GM19372 (cell line): ENCODE measurements at regions not wholly inside any gene's neighbourhood (a gene's known extent, or its start where the extent isn't known, plus 50 kb on each side); places are given as distances from the start of the nearest gene placed in this dataset.
"Not testable (repeated sequence)": the region's sequence is repeated elsewhere in the genome, so short reads cannot be mapped to it uniquely, and the experiment has no call there.

Source experiments
- ATAC-seq: cut with Tn5 transposase; IDR thresholded peaks from one replicate; pipeline ENCODE4 v1.9.1; 2021; ENCODE audit warnings: mild to moderate bottlenecking, low read depth, moderate library complexity; ENCODE audit not compliant: unreplicated experiment

DNA sequence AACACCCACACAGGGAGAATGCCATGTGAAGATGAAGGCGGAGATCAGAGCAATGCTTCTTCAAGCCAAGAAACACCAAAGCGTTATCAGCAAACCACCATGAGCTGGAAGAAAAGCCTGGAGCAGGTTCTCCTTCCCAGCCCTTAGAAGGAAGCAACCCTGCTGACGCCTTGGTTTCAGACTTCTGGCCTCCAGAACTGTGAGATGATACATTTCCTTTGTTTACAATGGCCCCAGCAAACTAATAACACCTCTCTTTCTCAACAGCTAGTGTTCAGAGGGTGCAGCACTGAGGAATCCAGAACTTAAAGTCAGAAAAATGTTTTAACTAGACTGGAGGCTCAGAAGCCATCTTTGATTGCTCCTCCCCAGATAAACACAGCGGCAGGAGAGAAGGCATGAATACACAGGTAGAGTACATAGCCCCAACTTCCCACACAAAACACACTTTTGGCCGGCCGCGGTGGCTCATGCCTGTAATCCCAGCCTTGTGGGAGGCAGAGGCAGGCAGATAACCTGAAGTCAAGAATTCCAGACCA lies 132.4 kb upstream of the LPP start:
- no peak for ATAC-seq

- not testable (repeated sequence) for ATAC-seq
Measured at GRCh38 chr3:188022902-188023301, 131.1 kb upstream of the LPP start.

- no peak for ATAC-seq
Measured at GRCh38 chr3:188025555-188025954, 128.4 kb upstream of the LPP start.

- no peak for ATAC-seq
Measured at GRCh38 chr3:188026191-188026968, 127.6 kb upstream of the LPP start.

- ATAC-seq = no peak
Measured at GRCh38 chr3:188031121-188031520, 122.8 kb upstream of the LPP start.

GRCh38 chr3:188034989-188035388 lies 119.0 kb upstream of the LPP start:
- ATAC-seq = no peak

DNA sequence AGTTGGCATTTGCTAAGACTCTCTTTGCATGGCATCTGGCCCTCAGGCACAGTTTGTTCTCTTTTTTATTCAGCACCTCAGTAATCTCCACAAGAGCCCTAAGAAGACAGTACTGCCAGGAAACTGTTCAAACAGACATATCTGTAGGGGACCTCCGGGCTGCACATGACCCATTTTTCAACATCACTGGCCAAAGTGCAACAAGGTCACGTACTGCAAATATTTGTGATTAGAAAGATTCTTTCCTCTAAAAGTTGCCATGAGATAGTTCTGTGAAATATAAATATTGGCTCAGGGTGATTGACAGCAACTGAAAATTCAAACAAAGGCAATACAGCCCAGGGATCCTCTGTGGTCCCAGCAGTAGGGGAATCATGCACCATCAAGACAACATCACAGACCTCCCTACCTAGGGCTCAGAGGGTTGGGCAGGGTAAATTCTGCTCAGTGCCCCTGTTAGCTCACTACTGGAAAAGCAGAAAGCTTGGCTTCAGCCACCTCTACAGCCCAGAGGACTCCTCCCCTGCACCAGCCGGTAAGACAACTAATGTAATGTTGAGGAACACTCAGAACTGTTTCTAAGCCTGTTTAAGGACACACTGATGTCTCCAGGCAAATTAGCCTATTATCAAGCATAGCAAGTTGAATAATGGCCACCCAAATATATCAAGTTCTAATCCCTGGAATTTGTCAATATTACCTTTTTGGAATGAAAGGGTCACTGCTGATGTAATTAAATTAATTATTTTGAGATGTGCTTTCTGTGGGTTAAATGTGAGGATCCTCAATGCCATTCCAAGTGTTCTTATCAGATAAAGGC lies 117.4 kb upstream of the LPP start:
- no peak for ATAC-seq

DNA sequence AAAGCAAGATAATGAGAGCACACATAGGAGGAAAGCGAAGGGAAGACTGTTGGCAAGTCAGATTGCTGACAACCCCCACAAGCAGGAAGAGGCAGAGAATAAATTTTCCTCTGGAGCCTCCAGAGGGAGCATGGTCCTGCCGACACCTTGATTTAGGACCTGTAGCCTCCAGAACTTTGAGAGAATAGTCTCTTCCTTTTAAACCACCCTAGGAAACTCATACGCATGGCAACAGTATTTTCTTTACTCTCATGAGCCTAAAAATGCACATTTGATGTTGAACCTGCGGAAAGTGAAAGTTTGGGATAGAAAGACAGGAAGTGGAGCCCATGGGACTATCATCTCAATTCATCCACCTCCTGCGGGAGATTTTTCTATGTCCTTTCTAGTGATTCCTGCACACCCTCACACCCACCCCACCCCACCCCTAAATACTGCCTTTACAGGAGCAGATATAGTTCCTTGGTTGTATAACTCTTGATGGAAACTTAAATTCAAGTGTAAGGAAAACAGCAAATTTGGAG lies 116.7 kb upstream of the LPP start:
- no peak for ATAC-seq

GRCh38 chr3:188037965-188038581 lies 115.9 kb upstream of the LPP start:
- no peak for ATAC-seq

DNA sequence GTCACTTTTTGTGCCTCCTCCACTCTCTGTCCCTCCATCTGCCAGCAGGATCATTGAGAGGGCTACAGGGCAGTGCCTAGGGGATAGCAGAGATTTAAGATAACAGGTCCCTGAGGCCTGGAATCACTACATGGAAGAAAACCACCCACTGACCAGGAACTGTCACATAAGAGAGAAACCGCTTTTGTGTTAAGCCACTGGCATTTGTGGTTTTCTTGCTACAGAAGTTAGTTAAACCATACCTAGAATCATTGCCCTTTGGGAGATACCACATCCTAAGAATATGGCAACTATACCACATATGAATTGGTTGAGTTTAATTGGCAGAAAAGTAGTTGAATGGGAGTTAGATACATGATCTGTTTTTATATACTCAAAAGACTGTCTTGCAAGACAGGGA lies 112.8 kb upstream of the LPP start:
- ATAC-seq = no peak

DNA sequence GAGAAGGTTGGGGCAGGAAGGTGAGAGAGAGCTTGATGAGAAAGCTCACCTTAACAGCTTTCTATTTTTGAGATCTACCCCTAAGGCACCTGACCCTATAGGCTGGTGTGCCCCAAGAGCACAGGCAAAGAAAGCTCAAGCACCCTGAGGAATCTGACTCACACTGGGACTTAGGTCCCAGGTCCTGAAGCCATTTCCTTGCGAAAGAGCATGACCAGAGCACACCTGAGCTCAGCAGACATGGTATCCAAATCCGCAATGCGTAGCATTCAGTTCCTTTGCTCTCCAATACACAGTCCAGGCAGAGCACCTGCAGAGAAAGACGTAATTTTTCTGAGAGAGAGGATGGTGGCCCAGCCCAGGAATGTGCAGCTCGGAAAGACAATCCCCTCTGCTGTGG lies 112.1 kb upstream of the LPP start:
- no peak for ATAC-seq

DNA sequence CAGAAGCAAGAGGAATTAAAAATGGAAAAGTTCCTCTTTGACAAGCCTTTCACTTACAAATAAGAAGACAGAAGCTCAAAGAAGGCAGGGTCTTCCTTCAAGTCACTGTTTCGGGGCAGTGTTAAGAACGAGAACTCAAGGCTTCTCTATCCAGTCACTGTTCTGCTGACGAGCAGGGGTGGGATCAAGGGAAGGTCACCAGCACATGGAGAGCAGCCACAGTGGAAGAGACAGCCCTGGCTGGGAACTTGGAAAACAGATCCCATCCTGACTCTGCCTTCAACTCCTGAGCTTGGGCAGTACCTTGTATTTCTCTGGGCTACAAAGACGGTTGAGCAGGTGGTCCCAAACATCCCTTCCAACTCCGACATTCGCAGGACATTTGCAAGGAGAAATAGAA lies 111.5 kb upstream of the LPP start:
- no peak for ATAC-seq

- ATAC-seq = no peak
Measured at GRCh38 chr3:188043891-188044290, 110.1 kb upstream of the LPP start.

DNA sequence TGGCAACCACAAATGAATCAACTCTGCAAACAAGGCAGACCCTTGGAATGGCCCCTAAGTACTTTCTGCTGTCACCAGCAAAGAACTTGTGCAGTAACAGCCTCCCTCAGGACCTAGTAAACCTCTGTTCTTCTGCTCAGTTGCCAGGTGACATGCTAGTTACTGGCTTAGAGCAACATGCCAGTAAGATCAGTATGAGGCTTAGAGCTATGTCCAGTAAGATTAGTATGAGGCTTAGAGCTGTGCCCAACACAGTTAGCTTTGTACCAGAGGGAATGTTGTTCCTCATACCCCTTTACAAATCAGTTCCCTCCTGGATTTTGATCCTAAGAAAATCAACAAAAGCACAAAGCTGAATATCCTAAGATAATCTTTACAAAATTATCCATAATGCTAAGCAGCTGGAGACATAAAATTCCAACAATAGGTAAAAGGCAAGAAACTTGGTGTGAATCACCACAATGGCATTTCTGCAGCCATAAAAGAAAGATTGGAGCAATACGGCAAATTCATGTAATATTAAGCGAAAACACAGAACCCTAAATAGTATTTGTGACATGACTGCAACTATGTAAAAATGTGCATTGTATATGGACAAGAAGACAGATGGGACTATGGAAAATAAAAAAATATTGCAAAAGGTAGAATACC lies 107.3 kb upstream of the LPP start:
- ATAC-seq = no peak

DNA sequence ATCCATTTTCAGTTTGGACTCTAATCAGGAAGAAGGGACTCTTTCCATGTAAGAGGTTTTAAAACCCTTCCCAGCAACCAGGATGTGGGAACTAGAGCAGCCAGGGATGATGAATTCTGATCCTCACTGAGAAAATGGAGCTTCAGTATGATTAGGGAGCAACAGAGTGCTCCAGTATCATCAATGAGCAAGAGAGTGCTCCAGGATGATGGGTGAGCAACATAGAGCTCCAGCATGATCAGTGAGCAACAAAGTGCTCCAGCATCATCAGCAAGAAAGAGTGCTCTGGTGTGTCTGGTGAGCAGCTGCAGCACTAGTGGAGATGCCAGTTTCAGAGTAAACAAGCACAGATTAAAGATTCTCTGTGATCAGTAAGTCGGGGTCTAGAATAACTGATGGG lies 106.4 kb upstream of the LPP start:
- no peak for ATAC-seq

DNA sequence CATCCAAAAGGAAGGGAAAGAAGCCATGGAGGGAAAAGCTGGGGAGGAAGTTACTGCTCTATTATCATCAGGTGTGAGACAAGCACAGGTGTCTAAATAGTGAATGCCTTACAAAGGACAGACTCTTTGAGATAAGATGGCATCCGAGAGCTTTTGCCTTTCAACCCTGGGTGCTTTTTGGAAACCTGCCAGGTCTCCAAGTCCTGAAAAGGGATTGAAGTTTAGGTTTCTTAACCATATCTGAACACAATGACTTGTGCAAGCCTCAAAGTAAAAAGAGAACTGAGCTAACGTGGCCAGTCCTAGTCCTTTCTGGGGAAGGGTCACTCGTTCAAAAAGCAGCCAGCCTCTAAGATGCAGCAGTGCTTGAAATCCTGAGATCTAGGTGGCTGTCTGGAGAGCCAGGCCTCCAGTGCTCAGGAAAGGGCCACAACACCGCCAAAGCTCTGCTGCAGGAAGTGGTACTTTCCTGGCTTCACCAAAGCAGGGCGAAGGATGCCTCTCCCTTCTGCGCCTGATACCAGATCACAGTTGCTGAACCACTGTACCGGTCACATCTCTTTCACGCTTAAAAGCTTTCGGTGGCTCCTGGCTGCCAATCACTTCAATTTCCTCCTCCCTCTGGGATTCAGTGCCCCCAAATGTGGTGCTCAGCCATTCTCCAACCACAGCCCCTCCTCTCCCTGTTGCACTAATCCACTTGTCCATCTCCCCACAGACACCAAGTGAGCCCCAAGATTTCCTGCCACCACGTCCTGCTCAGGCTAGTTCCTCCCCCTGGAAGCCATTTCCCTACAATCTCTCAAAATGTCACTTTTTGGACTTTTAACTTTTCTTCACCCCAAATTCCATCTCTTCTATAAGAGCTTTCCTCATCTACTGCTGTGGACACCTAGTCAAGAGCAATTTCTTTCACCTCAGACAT lies 104.1 kb upstream of the LPP start:
- ATAC-seq = no peak

- ATAC-seq = no peak
Measured at GRCh38 chr3:188051801-188052168, 102.2 kb upstream of the LPP start.

- no peak for ATAC-seq
Measured at GRCh38 chr3:188052169-188053035, 101.6 kb upstream of the LPP start.

DNA sequence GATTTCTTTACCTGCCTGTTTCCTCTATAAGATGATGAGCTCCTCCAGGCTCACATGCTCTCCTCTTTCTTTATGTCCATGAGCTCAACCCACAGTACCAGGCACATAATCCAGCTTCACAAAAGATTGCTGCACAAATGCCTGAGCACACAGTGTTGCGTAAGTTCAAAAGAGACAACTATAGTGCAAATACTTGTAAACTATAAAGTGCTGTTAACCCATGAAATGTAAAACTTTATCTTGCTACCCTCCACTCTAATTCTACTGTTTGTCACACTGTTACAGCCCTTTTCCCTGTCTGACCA lies 101.0 kb upstream of the LPP start:
- ATAC-seq = no peak
